Activated CD8-positive, alpha-beta memory T cell treated with anti-CD3 and anti-CD28 coated beads, Interleukin-2, amount 10 ng/mL, durations not matched to agents 7 days and 5 days (primary cell): ENCODE measurements at regions not wholly inside any gene's neighbourhood (a gene's known extent, or its start where the extent isn't known, plus 50 kb on each side); places are given as distances from the start of the nearest gene placed in this dataset.

Source experiments
- ATAC-seq: fragments of 150-1000 bp; cut with Tn5 transposase; one replicate; pipeline ENCODE4 v1.10.0; 2021; ENCODE audit warnings: moderate library complexity
- CTCF ChIA-PET: fragments of 350-600 bp; sonication (Branson Sonifier 250); formaldehyde crosslinking; loops from one replicate; lab custom pipeline; 2021; ENCODE audit warnings: antibody characterized with exemption; lab: Charles Lee
- DNase-seq: peaks from one replicate; pipeline ENCODE4 v3.0.0-alpha.2; 2020
- H3K27ac Mint-ChIP-seq: one replicate; pipeline ENCODE4 v1.8.0; 2021; ENCODE audit warnings: mild to moderate bottlenecking, mixed read lengths
- H3K27me3 Mint-ChIP-seq: one replicate; pipeline ENCODE4 v1.8.0; 2021; ENCODE audit warnings: mixed read lengths
- H3K36me3 Mint-ChIP-seq: one replicate; pipeline ENCODE4 v1.8.0; 2021; ENCODE audit warnings: mild to moderate bottlenecking, mixed read lengths
- H3K4me1 Mint-ChIP-seq: one replicate; pipeline ENCODE4 v1.8.0; 2021; ENCODE audit warnings: mixed read lengths
- H3K4me3 Mint-ChIP-seq: one replicate; pipeline ENCODE4 v1.8.0; 2021; ENCODE audit warnings: mild to moderate bottlenecking, moderate library complexity, mixed read lengths
- H3K9me3 Mint-ChIP-seq: one replicate; pipeline ENCODE4 v1.8.0; 2022; ENCODE audit warnings: low read depth, mixed read lengths

DNA sequence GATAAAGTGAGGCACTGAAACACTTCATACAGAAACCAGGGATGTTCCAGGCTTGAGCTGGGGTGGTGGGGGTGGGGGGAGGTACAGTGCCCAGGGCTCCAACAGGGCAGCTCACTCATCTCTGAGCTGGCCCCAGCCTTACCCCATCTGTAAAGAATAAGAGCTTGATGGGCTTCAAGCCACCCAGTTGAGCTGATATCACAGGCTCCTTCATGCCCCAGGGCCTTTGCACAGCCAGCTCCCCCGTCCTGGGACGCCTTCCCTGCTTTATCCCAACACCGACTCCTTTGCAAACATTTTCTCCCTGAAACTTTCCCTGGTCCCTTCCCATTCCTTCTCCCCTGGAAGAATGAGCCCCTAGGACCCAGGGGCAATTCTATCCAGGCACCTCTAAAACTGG, 261.7 kb downstream of the PARN start:
- Mint-ChIP-seq H3K4me1 (no peaks in the 10 kb centered on the region), H3K4me3 (no peak overlapping the region), H3K27ac (no peak overlapping the region), H3K36me3 (no peaks in the 10 kb centered on the region), H3K27me3 (peaks cover under 1% of the 10 kb centered on the region), H3K9me3 (no peaks in the 10 kb centered on the region)
- ATAC-seq (no peak), DNase-seq (no peak)
- CTCF ChIA-PET: no interaction called here

DNA sequence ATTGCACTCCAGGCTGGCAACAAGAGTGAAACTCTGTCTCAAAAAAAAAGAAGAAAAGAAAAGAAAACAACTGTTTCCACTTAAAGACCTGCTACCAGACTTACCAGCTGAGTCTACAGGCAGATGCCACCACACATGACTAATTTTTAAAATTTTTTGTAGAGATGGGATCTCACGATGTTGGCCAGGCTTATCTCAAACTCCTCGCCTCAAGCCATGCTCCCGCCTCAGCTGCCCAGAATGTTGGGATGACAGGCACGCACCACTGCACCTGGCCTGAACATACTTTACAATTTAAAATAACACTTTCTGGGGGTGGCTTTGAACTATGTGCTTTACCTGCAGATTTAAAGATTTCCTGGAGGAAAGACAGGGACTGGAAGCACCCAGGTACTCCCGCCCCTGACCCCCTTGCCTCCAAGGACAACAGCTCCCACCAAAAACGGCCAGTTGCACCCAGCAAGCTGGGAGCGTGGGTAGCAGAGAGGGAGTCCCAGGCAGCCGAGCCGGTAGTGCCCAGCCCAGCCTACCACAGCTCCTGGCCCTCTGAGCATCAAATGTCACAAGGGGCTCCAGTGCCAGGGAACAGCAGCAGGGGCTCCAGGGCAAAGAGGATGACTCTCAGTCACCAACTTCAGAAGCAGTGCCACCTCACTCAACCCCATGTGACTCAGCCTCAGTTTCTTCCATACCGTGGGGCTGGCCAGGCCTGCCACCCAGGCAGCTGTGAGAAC, 262.9 kb downstream of the PARN start:
- ATAC-seq (no peak), DNase-seq (no peak)
- Mint-ChIP-seq H3K4me3 (no peak overlapping the region), H3K27me3 (peaks cover 6% of the 10 kb centered on the region), H3K4me1 (no peaks in the 10 kb centered on the region), H3K36me3 (no peaks in the 10 kb centered on the region), H3K9me3 (no peaks in the 10 kb centered on the region), H3K27ac (no peak overlapping the region)
- CTCF ChIA-PET: interaction anchor here (0.7 kb wide), 1 partner anchor 9 kb away, joined by 3 read pairs; no protein-coding TSS in a partner anchor

DNA sequence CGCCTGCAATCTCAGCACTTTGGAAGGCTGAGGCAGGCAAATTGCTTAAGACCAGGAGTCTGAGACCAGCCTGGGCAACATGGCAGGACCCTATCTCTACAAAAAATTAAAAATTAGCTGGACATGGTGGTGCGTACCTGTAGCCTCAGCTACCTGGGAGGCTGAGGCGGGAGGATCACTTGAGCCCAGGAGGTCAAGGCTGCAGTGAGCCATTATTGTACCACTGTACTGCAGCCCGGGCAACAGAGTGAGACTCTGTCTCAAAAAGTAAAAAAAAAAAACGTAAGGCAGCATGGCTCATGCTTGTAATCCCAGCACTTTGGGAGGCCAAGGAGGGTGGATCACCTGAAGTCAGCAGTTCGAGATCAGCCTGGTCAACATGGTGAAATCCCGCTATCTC, 263.6 kb downstream of the PARN start:
- H3K4me1 Mint-ChIP-seq: no peaks in the 10 kb centered on the region
- H3K36me3 Mint-ChIP-seq: no peaks in the 10 kb centered on the region
- H3K4me3 Mint-ChIP-seq: no peak overlapping the region
- H3K27ac Mint-ChIP-seq: no peak overlapping the region
- no peak for ATAC-seq
- H3K9me3 Mint-ChIP-seq: no peaks in the 10 kb centered on the region
- DNase-seq: no peak
- CTCF ChIA-PET: interaction anchor here (0.7 kb wide), 1 partner anchor 9 kb away, joined by 3 read pairs; no protein-coding TSS in a partner anchor
- H3K27me3 Mint-ChIP-seq: peaks cover 6% of the 10 kb centered on the region

DNA sequence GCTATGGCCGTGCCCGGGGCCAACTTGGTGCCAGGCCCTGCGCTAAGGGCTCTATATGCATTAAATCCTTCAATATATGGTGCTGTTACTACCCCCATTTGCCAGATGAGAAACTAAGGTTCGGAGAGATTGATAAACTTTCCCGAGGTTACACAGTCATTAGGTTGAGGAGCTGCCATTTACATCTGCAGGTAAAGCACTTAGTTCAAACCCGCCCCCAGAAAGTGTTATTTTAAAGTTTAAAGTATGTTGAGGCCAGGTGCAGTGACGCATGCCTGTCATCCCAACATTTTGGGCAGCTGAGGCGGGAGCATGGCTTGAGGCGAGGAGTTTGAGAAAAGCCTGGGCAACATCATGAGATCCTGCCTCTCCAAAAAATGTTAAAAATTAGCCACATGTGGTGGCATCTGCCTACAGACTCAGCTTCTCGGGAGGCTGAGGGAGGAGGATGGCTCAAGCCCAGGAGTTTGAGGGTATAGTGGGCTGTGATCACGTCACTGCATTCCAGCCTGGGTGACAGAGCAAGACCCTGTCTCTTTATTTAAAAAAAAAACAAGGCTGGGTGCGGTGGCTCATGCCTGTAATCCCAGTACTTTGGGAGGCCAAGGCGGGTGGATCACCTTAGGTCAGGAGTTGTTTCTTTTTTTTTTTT, 264.7 kb downstream of the PARN start:
- H3K9me3 Mint-ChIP-seq: no peaks in the 10 kb centered on the region
- DNase-seq: no peak

DNA sequence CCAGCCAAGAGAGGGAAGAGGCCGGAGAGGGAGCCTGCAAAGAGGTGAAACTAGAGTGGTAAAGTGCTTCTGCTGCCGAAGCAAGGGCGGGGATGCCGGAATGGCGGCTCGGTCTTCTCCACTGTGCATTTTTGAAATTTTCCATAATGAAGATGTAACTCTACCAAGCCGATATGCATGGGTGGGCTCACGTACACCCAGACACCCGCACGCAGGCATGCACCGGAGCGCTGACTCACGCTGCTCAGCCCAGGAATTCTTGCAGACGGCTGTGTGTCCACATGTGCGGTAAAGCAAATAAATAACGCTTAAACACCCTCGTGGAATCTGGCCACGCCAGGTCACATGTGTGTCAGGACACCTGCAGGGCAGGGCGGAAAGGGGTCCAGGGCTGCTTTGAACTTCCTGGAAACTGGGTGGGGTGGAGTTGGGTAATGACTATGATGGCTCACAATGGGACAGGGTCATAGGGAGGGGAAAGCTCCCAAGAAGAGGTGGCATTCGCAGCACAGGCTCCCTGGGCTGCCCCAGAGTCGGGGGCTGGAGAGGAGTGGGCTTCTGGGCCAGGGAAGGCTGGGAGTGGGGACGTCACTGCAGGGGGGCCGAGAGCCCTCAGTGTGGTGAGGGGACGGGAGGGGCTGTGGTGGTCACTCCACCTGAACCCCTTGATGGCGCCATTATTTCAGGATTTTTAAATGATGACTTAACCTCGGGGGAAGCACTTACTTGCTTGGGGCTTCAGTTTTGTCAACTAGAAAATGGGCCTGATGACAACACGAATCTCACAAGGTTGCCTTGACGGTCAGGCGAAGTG, 265.5 kb downstream of the PARN start:
- no peak for ATAC-seq

More for the DNA sequence above, 264.7 kb downstream of the PARN start:
- H3K27me3 Mint-ChIP-seq: peaks cover 6% of the 10 kb centered on the region
- H3K4me3 Mint-ChIP-seq: no peak overlapping the region
- H3K36me3 Mint-ChIP-seq: no peaks in the 10 kb centered on the region
- no peak overlapping the region for H3K27ac Mint-ChIP-seq
- no peaks in the 10 kb centered on the region for H3K4me1 Mint-ChIP-seq
- ATAC-seq: no peak
- CTCF ChIA-PET: no interaction called here

DNA sequence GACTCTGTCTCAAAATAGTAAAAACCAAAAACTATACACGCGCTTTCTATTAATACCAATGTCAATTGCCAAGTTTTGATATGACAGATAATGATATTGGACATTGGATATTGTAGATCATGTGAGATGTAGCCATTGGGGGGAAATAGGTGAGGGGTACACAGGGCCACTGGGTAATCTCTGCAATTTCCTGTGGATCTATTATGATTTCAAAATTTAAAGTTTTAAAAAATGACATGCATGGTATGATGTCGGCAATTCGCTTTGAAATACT, 266.0 kb downstream of the PARN start:
- H3K4me3 Mint-ChIP-seq: no peak overlapping the region
- H3K9me3 Mint-ChIP-seq: no peaks in the 10 kb centered on the region
- no peak for ATAC-seq
- H3K27ac Mint-ChIP-seq: no peak overlapping the region
- H3K27me3 Mint-ChIP-seq: peaks cover 10% of the 10 kb centered on the region
- CTCF ChIA-PET: no interaction called here
- H3K4me1 Mint-ChIP-seq: no peaks in the 10 kb centered on the region
- DNase-seq: no peak
- H3K36me3 Mint-ChIP-seq: no peaks in the 10 kb centered on the region

More for the DNA sequence above, 265.5 kb downstream of the PARN start:
- CTCF ChIA-PET: no interaction called here
- DNase-seq: no peak
- Mint-ChIP-seq H3K36me3 (no peaks in the 10 kb centered on the region), H3K4me3 (no peak overlapping the region), H3K9me3 (no peaks in the 10 kb centered on the region), H3K27ac (no peak overlapping the region), H3K27me3 (peaks cover 7% of the 10 kb centered on the region), H3K4me1 (no peaks in the 10 kb centered on the region)

DNA sequence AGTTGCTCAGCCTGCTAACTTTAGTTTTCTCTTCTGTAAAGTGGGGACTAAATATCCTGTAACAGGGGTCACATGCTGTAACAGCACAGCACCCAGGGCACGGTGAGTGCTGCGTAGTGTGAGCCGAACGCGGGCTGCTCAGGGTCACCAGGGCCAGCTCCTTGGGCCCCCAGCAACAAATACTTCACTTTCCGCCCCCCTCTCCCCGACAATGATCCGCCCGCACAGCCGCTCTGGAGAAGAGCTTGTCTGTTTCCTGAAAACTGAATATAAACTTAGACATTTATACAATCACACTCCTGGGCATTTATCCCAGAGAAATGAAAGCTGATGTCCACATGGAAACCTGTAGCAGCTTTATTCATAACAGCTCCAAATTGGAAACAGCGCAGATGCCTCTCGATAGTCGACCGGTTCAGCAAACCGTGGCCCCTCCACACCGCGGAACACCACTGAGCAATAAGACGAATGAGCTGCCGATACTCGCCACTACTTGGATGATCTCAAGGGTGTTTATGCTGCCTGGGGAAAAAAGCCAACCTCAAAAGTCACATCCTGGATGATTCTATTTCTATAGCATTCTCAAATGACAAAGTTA, 267.2 kb downstream of the PARN start:
- CTCF ChIA-PET: no interaction called here
- no peak overlapping the region for H3K4me3 Mint-ChIP-seq
- H3K27me3 Mint-ChIP-seq: peaks cover 17% of the 10 kb centered on the region
- no peaks in the 10 kb centered on the region for H3K36me3 Mint-ChIP-seq
- no peak overlapping the region for H3K27ac Mint-ChIP-seq
- ATAC-seq (no peak), DNase-seq (no peak)
- H3K4me1 Mint-ChIP-seq: no peaks in the 10 kb centered on the region
- H3K9me3 Mint-ChIP-seq: no peaks in the 10 kb centered on the region

DNA sequence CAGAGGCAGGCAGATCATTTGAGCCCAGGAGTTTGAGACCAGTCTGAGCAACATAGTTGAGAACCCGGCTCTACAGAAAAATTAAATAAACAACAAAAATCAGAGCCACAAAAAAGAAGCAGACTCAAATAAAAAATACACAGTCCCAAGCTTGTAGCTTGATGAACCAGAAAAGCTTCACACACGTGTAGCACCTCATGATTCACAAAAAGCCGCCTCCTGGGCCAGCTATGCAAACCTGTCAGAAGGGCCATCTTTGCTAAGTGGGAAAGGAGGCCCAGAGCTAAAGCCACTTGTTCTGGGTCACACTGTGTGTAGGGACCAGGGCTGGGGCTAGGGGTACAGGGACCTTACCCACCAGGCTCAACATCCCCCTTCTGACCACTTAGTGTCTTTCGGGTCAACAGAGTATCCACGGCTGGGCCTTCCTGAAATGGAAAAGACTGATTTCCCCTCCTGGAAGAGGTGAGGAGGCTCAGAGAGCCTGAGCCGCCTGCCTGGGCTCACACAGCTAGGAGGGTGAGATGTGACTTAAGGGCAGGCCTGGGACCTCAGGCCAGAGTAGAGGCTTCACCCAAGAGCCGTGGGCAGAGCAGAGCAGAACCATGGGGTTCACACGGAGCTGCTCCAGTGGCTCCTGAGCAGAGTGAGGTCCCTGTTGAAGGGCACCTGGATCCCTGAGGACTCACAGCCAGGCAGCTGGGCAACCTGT, 269.6 kb downstream of the PARN start:
- DNase-seq (no peak), ATAC-seq (no peak)
- Mint-ChIP-seq H3K36me3 (no peaks in the 10 kb centered on the region), H3K4me3 (no peak overlapping the region), H3K4me1 (peaks cover under 1% of the 10 kb centered on the region), H3K27me3 (peaks cover 26% of the 10 kb centered on the region), H3K9me3 (no peaks in the 10 kb centered on the region), H3K27ac (no peak overlapping the region)
- CTCF ChIA-PET: no interaction called here

DNA sequence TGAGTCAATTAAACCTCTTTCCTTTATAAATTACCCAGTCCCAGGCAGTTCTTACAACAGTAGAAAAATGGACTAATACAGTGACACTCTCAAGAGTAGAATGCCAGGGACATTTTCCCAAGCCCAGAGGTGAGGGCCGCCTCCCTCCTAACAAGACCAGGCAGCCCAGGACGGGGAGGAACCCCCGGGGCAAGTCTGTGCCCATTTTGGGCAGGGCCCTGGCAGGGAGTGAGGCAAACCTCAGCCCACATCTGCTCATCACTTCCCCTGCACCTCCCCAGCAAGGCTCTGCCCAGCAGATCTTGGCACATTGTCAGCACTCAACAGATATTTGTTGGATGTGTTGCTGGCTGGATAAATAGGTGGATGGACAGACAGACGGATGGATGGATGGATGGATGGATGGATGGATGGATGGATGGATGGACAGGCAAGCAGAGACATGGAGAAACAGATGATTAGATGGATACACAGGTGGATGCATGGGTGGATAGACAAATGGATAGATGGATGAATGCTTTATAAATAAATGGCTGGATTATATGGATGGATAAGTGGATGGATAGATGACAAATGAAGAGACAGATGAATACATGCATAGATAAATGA, 271.3 kb downstream of the PARN start:
- Mint-ChIP-seq H3K36me3 (no peaks in the 10 kb centered on the region), H3K27ac (no peak overlapping the region), H3K27me3 (peaks cover 28% of the 10 kb centered on the region), H3K9me3 (no peaks in the 10 kb centered on the region), H3K4me3 (no peak overlapping the region), H3K4me1 (peaks cover 8% of the 10 kb centered on the region)
- CTCF ChIA-PET: interaction anchor here (0.6 kb wide), 1 partner anchor 10 kb away, joined by 3 read pairs; no protein-coding TSS in a partner anchor
- no peak for ATAC-seq
- DNase-seq: no peak

DNA sequence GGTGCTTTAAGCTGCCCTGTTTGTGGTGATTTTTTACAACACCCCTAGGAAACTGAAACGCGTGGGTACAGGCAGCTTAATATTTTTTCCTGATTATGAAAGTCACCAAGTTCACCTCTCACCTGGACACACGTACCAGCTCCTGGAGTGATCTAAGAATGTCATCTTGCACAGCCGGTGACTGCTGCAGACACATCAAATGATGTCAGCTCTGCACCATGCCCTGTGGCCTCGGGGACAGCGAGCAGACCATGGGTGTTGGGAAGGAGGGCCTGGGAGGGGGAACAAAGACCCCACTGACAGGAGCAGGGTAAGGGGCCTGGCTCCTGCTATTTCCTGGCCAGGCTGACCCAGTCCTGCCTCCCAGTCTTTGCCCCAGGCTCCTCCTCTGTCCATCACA, 272.7 kb downstream of the PARN start:
- CTCF ChIA-PET: no interaction called here
- Mint-ChIP-seq H3K9me3 (no peaks in the 10 kb centered on the region), H3K27me3 (peaks cover 25% of the 10 kb centered on the region), H3K36me3 (no peaks in the 10 kb centered on the region), H3K27ac (no peak overlapping the region), H3K4me1 (peaks cover 8% of the 10 kb centered on the region), H3K4me3 (no peak overlapping the region)
- no peak for DNase-seq
- ATAC-seq: no peak

DNA sequence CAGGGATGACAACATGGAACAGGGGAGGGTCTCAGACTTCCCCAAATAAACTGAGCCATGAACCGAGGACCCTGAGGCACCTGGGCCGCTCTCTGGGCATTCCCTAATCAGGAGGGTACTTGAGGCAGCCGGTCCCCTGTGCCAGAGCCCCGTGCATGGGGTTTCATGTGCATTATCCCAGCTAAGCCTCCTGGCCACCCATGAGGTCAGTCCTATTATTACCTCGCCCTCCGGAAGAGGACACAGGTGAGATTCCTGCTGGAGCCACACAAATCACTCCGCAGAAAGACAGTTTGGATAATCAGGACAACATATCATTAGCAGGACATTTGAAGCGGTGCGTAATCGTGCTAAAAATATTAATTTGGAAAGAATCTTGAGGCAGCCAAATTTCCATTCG, 274.0 kb downstream of the PARN start:
- peaks cover 28% of the 10 kb centered on the region for H3K27me3 Mint-ChIP-seq
- no peak for DNase-seq
- H3K36me3 Mint-ChIP-seq: no peaks in the 10 kb centered on the region
- CTCF ChIA-PET: no interaction called here
- no peak overlapping the region for H3K4me3 Mint-ChIP-seq
- H3K27ac Mint-ChIP-seq: no peak overlapping the region
- H3K4me1 Mint-ChIP-seq: peaks cover 8% of the 10 kb centered on the region
- ATAC-seq: no peak
- H3K9me3 Mint-ChIP-seq: no peaks in the 10 kb centered on the region

DNA sequence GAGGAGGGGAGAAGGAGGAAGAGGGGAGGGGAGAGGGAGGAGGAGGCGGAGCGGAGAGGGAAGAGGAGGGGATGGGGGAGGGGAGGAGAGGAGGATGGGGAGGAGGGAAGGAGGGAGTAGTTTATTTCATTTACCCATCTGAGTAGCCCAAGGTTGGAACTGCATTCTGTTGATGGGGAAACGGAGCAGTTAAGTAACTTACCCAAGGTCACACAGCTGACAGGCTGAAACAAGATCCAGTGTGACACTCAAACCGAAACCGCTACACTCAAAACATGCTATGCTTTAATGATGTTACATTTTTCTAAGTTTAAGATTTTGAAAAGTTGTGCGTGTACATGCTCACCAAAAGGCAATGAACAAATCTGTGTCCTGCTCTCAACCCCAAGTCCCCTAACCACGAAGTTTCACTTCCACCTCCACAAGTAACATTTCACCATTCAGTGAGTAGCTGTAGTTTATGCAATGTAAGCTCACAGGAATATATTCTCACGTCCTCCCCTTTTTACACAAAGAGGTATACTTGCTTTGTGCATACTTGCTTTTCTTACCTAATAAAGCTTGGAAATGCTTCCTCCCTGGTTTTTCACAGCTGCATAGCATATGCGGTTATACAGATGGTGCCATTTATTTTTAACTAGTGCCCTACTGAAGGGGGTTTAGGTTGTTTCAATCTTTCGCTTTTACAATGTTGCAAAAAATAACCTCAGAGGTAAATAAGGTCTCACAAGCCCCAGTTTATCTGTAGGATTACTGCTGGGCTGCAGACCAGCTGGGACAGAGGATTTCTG, 275.3 kb downstream of the PARN start:
- H3K4me3 Mint-ChIP-seq: peak overlapping the region; percentile 45
- no peaks in the 10 kb centered on the region for H3K36me3 Mint-ChIP-seq
- peaks cover 30% of the 10 kb centered on the region for H3K27me3 Mint-ChIP-seq
- ATAC-seq: peak; percentile 89
- peaks cover 8% of the 10 kb centered on the region for H3K4me1 Mint-ChIP-seq
- no peaks in the 10 kb centered on the region for H3K9me3 Mint-ChIP-seq
- CTCF ChIA-PET: no interaction called here
- DNase-seq: peak; percentile 72
- peak overlapping the region; percentile 4 for H3K27ac Mint-ChIP-seq
